Spleen (tissue), 7 donors: ENCODE measurements at regions not wholly inside any gene's neighbourhood (a gene's known extent, or its start where the extent isn't known, plus 50 kb on each side); places are given as distances from the start of the nearest gene placed in this dataset.
"Not testable (repeated sequence)": the region's sequence is repeated elsewhere in the genome, so short reads cannot be mapped to it uniquely, and the experiment has no call there.

Source experiments
- CTCF ChIP-seq, 11 experiments: fragments of 200-600 bp in 7 of 11; fragments of 450-650 bp in 4 of 11; sonication (generic) in 4 of 11; IDR thresholded peaks in 8 of 11; conservative IDR thresholded peaks in 3 of 11; 1 replicate in 7 of 11; 2 replicates in 4 of 11; pipeline versions ENCODE4 v1.4.0 to v1.8.0; 2016 to 2021; ENCODE audit warnings: antibody characterized with exemption in 11 of 11, inconsistent platforms in 4 of 11, mild to moderate bottlenecking in 1 of 11
- POLR2A ChIP-seq, 3 donors: fragments of 450-650 bp; IDR thresholded peaks; one replicate each; pipeline ENCODE4 v1.5.1; 2017; ENCODE audit warnings: antibody characterized with exemption in 3 of 3, mild to moderate bottlenecking in 1 of 3
- POLR2AphosphoS5 ChIP-seq, 3 donors: sonication (generic); formaldehyde crosslinking; IDR thresholded peaks; one replicate each; pipeline ENCODE4 v1.5.1; 2017; ENCODE audit warnings: antibody characterized with exemption in 3 of 3
- donor health status: DM: no; HTN: no; CAD: no; lungs with moderate emphysema.
- donor health status: DM: no; HTN: no; CAD: no.
- donor health status: DM: no; HTN: no; CAD: no.

DNA sequence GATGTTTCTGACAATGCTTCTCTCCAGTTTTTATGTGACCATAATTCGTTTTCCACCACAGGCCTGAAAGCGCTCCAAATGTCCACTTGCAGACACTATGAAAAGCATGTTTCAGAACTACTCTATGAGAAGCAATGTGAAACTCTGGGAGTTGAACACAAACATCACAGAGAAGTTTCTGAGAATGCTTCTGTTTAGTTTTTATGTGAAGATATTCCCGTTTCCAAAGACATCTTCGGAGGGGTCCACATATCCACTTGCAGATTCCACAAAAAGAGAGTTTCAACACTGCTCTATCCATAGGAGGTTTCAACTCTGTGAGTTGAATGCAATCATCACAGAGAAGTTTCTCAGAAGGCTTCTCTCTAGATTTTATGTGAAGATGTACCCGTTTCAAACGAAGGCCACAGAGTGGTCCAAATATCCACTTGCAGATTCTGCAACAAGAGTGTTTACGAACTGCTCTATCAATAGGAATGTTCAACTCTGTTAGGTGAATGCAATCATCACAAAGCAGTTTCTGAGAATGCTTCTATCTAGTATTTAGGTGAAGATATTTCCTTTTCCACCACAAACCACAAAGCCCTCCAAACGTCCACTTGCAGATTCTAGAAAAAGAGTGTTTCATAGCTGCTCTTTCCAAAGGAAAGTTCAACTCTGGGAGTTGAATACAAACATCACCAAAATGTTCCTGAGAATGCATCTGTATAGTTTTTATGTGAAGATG, 408.5 kb upstream of the WSB1 start:
- not testable (repeated sequence) for TF ChIP-seq CTCF (IDR thresholded peaks at IDR 0.05 in 8 of 11, conservative IDR thresholded peaks at IDR 0.05 in 3 of 11); POLR2AphosphoS5 (IDR thresholded peaks at IDR 0.05)
- peak in 1 of 3 donors; percentile 18 for TF ChIP-seq POLR2A (IDR thresholded peaks at IDR 0.05)
